ENCODE measurements at regions not wholly inside any gene's neighbourhood (a gene's known extent, or its start where the extent isn't known, plus 50 kb on each side); places are given as distances from the start of the nearest gene placed in this dataset.
"Not testable (repeated sequence)": the region's sequence is repeated elsewhere in the genome, so short reads cannot be mapped to it uniquely, and the experiment has no call there.

DNA sequence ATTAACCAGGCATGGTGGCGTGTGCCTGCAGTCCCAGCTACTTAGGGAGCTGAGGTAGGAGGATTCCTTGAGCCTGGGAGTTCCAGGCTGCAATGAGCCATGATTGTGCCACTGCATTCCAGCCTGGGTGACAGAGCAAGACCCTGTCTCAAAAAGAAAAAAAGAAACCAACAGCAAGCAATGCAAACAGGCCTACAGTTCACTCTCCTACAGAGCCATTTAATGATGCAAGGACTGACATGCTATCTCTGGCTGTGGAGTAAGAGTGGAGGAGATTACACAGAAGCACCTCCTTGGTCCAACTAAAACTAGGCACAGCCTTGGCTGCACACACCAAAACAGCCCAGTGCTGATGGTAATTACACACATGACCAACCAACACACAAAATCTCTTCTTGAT, 127.5 kb upstream of the SOD1 start:
- DNase-seq (ENCODE audit: low read depth), result no peak

DNA sequence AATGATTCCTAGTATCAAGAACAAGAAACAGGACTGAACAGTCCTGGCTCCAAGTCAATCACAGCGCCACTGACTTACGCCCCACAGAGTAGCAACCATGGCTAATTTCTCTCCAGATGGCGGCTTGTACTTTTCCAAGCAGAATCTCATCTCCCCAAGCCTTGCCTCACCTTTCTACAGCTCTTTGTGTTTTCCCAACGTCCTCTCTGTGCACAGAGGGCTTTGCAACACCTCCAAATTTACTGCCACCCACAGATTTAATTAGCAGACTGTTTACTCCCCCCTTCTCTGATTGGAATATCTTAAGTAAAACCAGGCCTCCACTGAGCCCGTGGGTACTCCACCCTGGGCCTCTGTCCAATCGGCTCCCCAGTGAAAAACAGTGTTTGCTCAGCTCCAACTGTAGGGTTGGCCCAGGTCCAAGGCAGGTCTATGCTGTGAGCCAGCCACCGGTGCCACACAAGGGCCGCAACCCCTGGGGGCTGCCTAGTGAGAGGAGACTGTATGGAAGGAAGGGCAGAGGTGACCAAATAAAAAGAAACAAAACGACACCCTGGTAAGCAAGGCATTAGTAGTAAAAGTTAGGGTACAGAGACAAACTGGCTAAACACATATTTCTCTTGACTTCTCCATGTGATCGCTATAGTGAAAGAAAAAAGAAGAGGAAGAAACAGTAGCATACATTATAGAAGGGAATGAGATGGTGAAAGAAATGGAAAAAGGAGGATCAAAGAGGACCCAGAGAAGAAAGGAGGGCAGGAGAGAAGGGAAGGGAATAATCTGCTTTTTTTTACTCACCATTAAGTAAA, 128.4 kb upstream of the SOD1 start:
- no peak for DNase-seq (ENCODE audit: low read depth)

DNA sequence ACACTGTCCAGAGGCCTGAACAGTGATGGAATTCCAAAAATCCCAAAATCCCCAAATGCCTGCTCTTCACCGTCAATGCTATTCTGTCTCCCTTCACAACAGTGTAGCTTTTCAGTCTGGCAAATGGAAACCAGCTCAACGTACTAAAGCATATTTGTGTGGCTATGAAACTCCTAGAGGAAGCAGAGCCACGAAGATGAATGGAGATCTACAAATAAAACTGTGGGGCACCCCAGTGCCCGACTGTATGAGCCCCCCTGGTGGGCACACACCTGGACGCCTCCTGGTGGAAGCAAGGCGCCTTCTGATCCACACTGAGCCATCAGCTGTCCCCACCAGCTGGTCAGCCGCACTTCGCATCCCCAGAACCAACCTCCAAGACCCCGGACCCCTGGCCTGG, 129.1 kb upstream of the SOD1 start:
- no peak for DNase-seq (ENCODE audit: low read depth)

DNA sequence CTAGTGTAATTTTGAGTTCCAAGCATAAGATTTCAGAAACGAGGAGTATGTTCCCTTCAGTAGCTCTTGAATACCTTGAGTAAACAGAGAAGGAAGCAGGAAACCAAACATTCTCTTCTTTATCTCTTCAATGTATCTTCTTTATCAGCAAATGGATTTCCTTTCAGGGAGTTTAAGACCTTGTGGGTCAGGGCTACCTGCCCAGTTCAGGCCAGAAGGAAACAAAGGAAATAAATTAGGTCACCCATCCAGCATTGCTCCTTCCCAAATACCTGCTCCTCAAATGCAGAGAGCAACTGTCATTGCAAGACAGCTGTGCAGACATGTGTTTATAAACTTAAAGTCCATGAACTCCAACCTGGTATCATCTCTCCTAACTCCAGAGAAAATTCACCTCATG, 130.1 kb upstream of the SOD1 start:
- DNase-seq (ENCODE audit: low read depth), result no peak

DNA sequence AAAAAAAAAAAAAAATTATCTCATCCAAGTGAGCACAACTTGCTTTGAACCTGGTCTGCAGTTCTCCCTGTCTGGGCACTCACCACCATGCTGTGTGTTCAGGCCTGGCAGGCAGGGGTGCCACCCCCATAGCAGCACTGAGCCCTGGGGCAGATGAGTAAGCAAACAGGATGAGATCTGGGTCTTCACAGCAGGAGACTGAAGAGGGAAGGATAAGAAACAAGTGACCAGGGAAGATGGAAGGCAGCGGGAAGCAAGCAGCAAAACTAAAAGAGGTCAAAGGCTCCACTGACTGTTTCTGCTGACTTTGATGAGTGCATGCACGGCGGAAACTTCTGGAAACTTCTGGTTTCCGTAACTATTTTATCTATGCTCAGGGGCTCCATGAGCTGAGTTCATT, 133.5 kb upstream of the SOD1 start:
- DNase-seq (ENCODE audit: low read depth), result no peak

DNA sequence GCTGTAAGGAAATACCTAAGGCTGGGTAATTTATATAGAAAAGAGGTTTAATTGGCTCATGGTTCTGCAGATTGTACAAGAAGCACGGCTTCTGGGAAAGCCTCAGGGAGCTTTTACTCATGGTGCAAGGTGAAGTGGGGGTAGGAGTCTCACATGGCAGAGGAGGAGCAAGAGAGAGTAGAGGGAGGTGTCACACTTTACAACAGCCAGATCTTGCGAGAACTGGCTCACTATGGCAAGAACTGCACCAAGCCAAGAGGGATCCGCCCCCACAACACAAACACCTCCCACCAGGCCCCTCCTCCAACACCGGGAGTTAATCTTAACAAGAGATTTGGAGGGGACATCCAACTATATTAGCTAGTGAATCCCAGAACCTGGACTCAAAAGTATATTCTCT, 135.4 kb upstream of the SOD1 start:
- DNase-seq (ENCODE audit: low read depth), result no peak

DNA sequence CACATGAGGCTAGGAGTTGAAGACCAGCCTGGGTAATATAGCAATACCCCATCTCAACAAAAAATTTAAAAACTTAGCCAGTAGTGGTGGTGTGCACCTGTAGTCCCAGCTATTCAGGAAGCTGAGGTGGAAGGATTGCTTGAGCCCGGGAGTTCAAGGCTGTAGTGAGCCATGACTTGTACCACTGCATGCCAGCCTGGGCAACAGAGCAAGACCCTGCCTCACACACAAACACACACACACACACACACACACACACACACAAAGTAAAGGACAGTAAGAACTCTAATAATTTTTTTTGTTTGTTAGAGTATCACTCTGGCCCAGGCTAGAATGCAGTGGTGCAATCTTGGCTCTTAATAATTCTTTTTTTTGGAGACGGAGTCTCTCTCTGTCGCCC, 138.0 kb upstream of the SOD1 start:
- DNase-seq (ENCODE audit: low read depth), result no peak

DNA sequence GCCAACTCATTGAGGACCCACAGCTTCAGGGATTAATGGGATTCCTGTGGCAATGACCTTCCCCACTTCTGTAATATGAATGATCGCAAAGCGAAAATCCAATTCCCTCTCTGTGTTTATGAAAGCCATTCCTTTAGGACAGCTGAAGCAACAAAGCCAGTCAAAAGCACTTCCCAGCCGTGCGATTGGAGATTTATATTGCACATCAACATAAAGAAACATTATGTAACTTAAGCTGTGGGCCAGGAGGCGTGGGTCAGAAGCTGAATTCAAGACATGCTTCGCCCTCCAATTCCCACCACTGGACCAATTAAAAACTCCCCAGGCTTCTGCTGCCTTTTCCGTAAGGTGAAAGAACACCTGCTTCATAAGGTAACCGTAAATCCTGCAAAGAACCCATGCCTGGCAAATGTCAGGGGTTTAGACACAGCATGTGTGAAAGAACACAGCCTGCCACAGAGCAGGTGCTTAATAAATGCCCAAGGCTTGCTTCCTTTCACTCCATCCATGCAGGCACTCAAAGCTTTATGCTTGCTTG, 138.9 kb upstream of the SOD1 start:
- no peak for DNase-seq (ENCODE audit: low read depth)

DNA sequence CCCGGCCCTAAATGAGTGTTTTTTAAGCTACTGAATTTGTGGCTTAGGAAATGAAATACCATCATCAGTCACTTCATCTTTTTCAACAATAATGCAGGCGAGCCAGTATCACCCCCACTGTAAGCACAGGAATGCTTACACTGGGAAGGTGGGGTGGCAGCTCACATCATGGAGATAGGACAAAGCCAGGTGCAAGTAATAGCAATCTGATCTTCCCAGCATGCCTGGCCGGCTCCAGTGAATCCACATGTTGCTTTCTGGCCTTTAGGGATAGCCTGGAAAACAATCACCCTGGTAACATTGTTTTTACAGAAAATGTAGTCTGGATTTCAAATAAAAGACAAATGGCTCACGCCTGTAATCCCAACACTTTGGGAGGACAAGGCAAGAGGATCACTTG, 140.9 kb upstream of the SOD1 start:
- DNase-seq (ENCODE audit: low read depth), result no peak

DNA sequence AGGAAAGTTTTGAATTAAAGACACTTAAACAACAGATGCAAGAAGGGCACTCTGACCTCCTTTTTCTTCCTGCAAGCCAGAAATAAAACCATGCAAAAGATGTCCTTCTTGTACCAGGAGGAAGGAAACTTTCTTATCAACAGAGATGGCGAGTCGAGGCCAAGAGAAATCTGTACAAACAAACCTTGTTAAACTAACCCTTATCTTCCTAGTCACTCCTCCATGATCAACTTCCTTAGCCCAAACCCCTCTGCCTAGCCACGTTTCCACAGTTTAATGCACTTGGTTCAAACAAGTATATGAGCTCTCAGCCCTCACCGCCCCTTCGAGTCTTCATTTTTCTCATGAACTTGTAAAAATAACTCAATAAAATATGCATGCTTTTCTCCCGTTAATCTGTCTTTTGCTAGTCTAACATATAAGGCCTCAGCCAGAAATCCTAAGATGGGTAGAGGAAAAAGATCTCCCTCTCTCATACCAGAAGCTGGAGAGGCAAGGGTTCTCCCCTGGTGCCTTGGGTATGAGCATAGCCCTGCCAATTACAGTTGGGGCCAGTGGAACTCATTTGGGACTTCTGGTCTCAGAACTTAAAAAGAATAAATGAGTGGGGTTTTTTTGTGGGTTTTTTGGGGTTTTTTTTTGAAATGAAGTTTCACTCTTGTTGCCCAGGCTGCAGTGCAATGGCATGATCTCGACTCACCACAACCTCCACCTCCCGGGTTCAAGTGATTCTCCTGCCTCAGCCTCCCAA, 141.7 kb upstream of the SOD1 start:
- DNase-seq (ENCODE audit: low read depth), result no peak

DNA sequence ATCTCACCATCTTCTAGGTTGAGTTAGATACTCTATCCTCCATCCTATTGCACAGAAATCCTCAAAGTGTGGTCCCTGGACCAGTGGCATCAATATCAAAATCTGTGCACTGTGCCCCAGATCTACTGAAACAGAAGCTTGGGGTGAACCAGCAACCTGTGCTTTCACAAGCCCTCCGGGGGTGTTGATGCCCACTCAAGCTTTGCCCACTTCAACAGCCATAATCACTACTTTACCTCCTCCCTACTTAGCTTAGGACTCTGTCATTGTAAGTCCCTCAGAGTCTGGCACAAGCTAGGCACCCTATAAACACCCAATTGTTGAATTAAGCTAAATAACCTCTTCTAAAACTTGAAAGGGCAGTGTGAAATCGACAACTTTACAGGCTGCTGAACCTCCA, 144.2 kb upstream of the SOD1 start:
- DNase-seq (ENCODE audit: low read depth), result no peak

DNA sequence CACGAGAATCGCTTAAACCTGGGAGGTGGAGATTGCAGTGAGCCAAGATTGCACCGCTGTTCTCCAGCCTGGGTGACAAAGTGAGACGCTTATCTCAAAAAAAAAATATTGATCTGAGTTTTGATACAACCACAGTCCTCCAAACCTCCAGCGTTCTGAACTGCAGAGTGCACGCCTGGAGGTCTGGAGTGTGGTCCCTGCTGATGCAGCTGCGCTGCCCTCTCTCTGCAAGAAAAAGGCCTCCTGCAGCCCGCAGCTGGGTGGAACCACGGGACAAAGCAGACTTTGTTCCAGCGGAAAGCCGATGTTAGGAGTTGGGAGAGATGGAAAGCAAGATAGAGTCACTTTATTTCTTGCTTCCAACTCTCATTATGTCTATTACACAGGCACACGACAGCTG, 144.9 kb upstream of the SOD1 start:
- DNase-seq (ENCODE audit: low read depth), result no peak

DNA sequence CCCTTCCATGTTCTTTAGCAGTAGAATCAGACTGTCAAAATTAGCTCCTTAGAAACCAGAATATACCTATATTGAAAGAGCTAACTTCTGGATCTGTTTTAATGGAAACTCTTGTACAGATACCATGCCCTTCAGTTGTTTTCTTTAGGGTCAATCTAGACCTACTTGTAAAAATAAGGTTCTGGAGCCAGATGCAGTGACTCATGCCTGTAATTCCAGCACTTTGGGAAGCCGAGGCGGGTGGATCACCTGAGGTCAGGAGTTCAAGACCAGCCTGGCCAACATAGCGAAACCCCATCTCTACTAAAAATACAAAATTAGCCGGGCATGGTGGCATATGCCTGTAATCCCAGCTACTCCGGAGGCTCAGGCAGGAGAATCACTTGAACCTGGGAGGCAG, 146.0 kb upstream of the SOD1 start:
- not testable (repeated sequence) for DNase-seq (ENCODE audit: low read depth)

DNA sequence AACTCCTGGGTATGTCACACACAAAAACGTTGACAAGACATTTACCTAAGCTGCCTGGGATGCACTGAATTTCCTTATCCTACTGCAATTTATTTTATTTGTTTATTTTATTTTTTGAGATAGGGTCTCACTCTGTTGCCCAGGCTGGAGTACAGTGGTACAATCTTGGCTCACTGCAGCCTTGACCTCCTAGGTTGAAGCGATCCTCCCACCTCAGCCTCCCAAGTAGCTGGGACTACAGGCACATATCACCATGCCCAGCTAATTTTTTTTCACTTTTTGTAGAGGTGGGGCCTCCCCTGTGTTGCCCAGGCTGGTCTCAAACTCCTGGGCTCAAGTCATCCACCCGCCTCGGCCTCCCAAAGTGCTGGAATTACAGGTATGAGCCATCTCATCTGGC, 147.5 kb upstream of the SOD1 start:
- not testable (repeated sequence) for DNase-seq (ENCODE audit: low read depth)

DNA sequence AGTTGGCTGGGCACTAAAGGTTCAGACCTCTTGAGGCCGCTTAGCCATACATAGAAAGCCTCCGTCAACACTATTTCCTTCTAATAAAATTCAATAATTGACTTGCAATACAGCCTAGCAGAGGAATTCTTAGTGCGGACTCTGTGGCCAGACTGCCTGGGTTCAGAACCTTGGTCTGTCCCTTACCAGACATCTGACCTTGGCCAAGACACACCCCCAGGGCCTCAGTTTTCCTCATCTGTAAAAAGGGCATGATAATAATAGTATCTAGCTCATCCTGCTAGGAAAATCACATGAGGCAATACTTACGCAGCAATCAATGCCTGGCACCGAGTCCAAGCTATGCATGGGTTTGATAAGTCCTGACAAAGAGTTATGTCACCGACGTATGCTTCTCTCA, 148.2 kb upstream of the SOD1 start:
- no peak for DNase-seq (ENCODE audit: low read depth)

DNA sequence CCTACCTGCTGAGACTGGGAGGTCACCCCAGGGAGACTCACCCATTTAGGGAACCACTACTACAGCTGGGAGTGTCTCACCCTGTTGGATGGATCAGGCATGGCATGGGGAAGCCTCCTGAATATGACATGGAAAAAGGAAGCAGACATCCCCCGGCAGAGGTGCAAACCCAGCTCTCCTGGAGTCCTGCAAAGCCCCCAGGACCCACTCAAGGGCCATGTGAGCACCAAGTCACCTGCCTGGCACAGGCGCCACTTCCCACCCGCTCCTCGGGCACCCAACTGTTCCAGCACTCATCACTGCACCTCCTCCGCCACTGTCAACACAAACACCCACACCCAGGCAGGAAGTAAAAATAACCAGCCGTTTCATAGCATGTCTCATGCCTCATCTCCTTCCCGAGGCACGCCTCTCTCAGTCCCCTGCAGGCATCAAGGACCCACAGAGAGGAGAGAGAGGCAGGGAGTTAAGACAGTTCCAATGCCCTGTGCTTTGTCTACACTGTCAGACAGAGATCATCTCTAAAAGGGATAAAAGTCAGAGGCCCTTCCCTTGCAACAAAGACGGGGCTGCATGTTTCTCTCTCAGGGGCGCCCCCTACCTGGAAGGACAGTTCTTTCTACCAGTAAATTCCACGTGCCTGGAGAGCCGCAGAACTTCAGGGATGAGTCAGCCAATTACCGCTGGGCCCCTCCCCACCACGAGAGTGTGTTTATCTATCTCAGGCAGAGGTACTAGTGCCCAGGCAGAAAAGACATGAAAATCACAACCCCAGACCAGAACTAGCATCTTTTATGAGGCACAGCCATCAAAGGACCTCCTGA, 150.1 kb upstream of the SOD1 start:
- peak; percentile 77 for DNase-seq (ENCODE audit: low read depth)

DNA sequence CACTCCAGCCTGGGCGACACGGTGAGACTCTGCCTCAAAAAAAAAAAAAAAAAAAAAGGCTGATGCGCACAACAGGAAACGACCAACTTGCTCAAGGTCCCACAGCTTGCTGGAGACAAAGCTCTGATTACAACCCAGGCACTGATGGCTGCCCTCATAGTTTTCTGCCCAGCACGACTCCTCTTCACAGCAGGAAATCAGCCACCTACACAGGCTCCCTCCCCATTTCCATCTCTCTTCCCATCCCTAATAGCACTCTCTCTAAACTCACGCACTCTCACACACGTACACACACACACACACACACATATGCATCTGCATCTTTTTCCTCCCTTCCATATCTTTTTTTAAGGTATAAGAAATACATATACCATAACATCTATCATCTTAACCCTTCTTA, 153.5 kb upstream of the SOD1 start:
- no peak for DNase-seq (ENCODE audit: low read depth)

DNA sequence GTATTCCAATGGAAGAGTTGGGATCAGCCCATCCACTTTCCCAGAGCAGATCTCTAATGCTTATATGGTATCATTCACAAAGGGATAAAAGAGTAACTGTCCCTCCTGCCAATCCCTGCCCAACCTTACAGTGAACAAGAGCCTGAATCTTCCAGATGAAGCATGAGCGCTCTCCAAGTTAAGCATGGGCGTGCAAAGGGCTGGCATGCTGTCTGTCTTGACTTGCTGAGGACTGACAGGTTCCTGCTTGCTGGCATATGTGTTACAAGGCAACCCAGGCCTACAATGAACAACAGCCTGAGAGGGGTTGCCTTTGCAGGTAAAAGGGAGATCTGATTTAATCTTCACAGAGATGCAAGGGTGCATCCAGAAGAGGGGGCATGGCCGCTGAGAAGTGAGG, 155.6 kb upstream of the SOD1 start:
- no peak for DNase-seq (ENCODE audit: low read depth)

DNA sequence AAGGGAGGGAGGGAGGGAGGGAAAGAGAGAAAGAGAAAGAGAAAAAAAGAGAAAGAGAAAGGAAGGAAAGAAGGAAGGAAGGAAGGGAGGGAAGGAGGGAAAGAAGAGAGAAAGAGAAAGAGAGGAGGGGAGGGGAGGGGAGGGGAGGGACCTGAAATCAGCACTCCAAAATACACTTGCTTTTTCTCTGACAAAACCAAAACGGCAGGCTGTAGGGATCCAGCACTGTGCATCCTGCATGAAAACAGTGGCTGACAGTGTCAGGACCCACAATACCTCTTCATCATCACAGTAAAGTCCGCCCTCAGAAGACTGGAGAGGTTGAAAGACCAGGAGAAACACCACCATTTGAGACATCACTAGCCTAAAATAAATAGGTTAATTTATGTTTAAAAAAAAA, 156.0 kb upstream of the SOD1 start:
- DNase-seq (ENCODE audit: low read depth), result no peak

DNA sequence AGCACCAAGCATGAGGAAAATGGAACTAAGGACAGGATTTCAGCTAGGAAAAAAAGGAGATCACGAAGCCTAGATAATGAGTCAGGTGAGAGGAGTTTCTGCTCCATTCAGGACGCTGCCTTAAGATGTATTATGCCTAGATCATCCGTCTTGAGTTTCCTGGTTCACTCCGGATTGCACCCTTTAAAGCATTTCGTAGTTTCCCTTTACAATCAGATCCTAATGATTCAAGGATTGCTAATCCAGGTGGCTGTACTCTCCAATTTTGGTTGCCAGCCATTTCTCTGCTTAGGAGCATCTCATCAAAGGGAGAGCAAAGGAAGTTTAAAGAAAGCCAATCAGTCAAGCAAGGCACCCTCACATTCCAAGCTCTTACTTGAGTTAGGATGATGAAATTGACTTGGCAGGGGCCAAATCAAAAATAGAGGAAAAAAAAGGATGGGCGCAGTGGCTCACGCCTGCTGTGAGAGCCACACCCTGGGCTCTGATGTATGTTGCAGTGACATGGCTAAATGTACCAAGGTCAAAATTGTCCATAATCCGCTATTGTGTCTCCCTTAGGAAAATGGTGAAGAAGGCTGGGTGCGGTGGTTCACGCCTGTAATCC, 156.9 kb upstream of the SOD1 start:
- no peak for DNase-seq (ENCODE audit: low read depth)

DNA sequence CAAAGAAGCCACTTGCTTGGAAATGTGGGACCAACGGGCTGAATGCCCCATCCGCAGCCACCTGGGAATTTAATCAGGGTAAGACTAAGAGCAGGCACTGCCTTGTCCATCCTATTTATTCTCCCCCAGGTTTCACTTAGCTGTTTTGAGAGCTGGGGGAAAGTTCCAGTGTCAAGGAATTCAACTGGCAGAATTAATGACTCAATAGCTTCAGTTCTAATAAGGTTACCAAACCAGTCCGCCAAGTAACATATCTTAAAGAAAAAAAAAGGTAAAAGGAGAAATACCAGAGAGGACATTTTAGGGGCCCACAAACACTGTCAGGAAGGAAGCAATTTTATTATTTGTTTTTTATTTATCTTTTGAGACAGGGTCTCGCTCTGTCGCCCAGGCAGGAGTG, 157.6 kb upstream of the SOD1 start:
- DNase-seq (ENCODE audit: low read depth), result no peak

DNA sequence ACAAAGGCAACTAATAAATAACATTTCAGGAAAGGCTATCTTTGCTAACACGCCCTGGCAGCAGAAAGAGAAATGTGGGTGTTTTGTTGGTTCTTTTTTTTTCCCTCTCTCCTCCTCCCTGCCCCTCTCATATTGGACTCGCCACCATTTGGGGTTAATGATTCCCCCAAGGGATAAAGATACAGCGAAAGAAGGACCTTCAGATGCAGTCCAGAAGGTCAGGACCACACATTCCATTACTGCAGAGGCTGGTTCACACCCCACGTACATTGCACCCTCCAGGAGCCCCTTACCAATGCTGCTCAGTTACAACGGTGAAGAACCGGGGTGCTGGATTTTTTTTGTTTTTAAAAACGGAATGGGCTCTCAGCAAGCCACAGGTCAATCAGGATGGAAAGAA, 156.9 kb upstream of the TIAM1 start:
- DNase-seq (ENCODE audit: low read depth), result no peak
